Vagina (tissue), 2 donors: ENCODE measurements at regions not wholly inside any gene's neighbourhood (a gene's known extent, or its start where the extent isn't known, plus 50 kb on each side); places are given as distances from the start of the nearest gene placed in this dataset.

ENCODE experiments used
- CTCF ChIP-seq, 3 experiments: fragments of 450-650 bp in 2 of 3; fragments of 200-600 bp in 1 of 3; sonication (generic) in 1 of 3; IDR thresholded peaks; one replicate each; pipeline ENCODE4 v1.5.1; 2017 to 2019; ENCODE audit warnings: antibody characterized with exemption in 3 of 3, mild to moderate bottlenecking in 2 of 3, moderate library complexity in 2 of 3
- POLR2A ChIP-seq, 2 donors: fragments of 450-650 bp; IDR thresholded peaks; one replicate each; pipeline ENCODE4 v1.6.1; 2017; ENCODE audit warnings: antibody characterized with exemption in 2 of 2, mild to moderate bottlenecking in 2 of 2, moderate library complexity in 2 of 2
- POLR2AphosphoS5 ChIP-seq, 2 donors: sonication (generic); formaldehyde crosslinking; IDR thresholded peaks; one replicate each; pipeline ENCODE4 v1.9.0; 2017; ENCODE audit warnings: antibody characterized with exemption in 2 of 2, mild to moderate bottlenecking in 2 of 2, low read depth in 1 of 2; ENCODE audit not compliant: insufficient read depth in 1 of 2

DNA sequence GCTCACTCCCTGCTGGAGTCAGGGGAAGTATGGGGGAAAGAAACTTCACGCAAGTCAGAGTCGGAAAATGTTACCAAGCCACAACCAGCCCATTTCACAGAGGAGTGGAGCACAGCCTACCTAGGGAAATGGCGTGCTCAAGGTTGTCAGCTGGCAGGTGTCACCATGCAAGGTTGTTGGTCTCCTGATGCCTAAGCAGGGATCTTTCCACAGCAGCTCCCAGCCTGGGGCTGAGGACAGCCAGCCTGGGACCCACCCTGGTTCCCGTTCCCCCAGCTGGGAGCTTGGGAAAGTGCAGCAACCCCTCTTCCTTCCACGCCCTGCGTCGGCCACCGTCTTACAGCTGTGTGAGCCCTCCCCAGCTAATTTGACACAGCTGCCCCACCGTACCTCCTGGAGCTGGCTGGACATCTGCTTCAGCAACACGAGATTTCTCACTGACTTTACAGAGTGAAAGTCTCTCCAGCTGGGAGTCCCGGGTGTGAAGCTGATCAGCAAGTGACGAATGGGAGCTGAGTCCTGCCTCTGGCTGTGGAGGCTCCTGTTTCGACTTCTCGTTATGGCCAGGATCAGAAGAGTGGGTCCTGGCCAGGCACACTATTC lies 224.6 kb upstream of the RAB4A start:
- TF ChIP-seq POLR2AphosphoS5 (IDR thresholded peaks at IDR 0.05; ENCODE audit: insufficient read depth in 1 of 2, low read depth in 1 of 2) (no peak), CTCF (IDR thresholded peaks at IDR 0.05) (no peak), POLR2A (IDR thresholded peaks at IDR 0.05) (no peak)
